ENCODE measurements at regions not wholly inside any gene's neighbourhood (a gene's known extent, or its start where the extent isn't known, plus 50 kb on each side); places are given as distances from the start of the nearest gene placed in this dataset.

DNA sequence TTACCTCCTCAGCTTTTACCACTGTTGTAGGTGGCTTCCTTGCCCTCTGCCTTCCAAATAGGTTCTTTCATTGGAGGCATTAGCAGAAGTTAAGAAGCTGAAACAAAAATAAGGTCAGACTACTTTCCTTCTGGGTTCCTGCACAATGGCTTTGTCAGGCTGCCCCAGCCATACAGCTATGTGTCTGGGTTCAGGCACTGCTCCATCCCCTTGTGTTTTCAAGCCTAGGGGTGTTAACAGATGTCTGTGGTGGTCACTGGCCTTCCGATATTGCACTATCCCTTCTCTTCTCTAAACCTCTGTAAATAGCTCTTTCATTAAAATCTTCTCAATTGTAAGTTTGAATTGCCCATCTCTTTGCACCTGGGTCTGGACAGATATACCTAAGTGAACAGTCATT lies 728.9 kb downstream of the SLC16A7 start:
- Histone ChIP-seq H3K4me1 (ENCODE audit: insufficient read depth, low read length) (no peaks in the 10 kb centered on the region), H3K36me3 (ENCODE audit: insufficient read depth, low read length) (no peaks in the 10 kb centered on the region), H3K9me3 (ENCODE audit: control insufficient read depth, insufficient read depth, low read length) (no peaks in the 10 kb centered on the region), H3K9ac (ENCODE audit: low read depth, low read length) (no peak overlapping the region)

DNA sequence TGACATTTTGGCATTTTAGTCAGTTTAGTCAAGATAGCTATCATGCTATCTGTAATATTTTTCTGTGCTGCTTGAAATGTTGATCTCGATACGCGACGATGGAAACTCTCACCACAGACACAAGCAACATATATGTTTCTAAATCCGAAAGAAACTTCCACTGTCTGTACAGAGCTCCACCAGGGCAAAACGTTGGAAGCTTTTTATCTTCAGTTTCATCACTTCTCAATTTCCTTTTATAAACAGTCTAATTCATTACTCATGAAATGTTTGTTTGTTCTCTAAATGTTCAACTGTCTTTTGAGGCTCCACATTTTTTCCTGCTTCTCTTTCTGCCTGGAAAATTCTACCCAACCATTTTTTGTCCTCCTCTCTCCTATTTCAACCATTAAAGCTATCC lies 737.6 kb downstream of the SLC16A7 start:
- Histone ChIP-seq H3K9me3 (ENCODE audit: control insufficient read depth, insufficient read depth, low read length) (no peaks in the 10 kb centered on the region; the same call in 1 of the 2 replicates), H3K9ac (ENCODE audit: low read depth, low read length) (no peak overlapping the region), H3K36me3 (ENCODE audit: insufficient read depth, low read length) (no peaks in the 10 kb centered on the region), H3K4me1 (ENCODE audit: insufficient read depth, low read length) (no peaks in the 10 kb centered on the region)

DNA sequence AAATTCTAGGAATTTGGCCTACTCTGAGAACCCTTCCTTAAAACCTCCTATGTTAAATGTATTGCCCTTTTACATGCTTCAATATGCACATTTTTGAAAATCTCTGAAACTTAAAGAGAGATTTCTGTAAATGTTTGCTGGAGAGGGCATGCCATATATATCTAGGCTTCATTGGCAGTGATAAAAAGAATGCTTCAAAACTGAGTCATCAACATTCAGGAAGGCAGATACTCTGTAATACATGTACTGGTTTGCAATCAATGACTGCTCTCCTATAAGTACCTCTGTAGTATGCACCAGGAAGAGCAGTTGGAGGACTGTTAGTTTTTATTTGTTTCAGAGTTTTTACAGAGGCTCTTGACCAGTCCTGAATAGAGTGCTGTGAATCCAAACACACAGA lies 739.9 kb downstream of the SLC16A7 start:
- Histone ChIP-seq H3K9me3 (ENCODE audit: control insufficient read depth, insufficient read depth, low read length) (no peaks in the 10 kb centered on the region; the same call in 1 of the 2 replicates), H3K9ac (ENCODE audit: low read depth, low read length) (no peak overlapping the region), H3K4me1 (ENCODE audit: insufficient read depth, low read length) (no peaks in the 10 kb centered on the region), H3K36me3 (ENCODE audit: insufficient read depth, low read length) (no peaks in the 10 kb centered on the region)

DNA sequence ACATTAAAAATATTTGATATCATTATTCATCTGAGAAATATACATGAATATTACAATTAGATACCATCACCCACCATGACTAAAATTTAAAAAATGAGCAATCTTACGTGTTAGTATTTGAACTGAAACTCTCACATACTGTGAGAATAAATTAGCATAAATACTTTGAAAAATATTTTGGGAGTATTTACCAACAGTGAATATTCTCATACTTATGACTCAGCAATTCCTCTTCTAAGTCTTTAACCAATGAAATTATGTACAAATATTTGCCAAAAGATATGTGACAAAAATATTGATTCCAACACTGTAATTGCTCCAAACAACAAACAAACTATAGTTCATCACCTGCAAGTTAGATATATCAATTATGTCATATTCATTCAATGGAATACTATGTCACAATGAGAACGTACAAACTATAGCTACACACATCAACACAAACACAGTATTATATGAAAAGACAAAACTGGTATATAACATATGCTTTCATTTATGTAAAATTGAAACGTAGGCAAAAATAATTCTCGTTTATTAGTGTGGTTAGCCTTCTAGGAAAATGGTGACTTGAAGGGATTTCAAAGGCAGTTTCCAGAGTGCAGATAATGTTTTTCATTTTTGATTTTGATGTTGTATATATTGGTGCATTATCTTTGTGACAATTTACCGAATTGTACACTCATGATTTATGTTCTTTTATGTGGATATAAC lies 742.2 kb downstream of the SLC16A7 start:
- H3K4me1 ChIP-seq (ENCODE audit: insufficient read depth, low read length), result no peaks in the 10 kb centered on the region
- no peak overlapping the region for H3K9ac ChIP-seq (ENCODE audit: low read depth, low read length)
- H3K36me3 ChIP-seq (ENCODE audit: insufficient read depth, low read length), result no peaks in the 10 kb centered on the region
- H3K9me3 ChIP-seq (ENCODE audit: control insufficient read depth, insufficient read depth, low read length), result no peaks in the 10 kb centered on the region; the same call in 1 of the 2 replicates

DNA sequence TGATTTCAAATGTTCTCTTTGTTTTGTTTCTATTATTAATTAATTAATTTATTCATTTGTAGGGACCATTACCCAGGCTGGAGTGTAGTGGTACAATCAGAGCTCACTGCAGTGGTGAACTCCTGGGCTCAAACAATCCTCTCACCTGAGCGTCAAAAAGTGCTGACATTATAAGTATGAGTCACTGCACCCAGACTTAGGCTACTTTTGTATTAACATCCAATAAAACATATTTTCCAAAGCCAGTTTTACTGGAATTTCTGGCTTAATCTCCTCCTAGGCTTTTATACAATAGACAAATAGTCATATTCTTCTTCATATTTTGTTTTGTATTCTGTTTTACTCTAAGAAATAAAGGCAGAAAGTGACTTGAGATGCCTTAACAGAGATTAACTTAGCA lies 749.6 kb downstream of the SLC16A7 start:
- Histone ChIP-seq H3K9ac (ENCODE audit: low read depth, low read length) (no peak overlapping the region), H3K36me3 (ENCODE audit: insufficient read depth, low read length) (no peaks in the 10 kb centered on the region), H3K4me1 (ENCODE audit: insufficient read depth, low read length) (no peaks in the 10 kb centered on the region), H3K9me3 (ENCODE audit: control insufficient read depth, insufficient read depth, low read length) (no peaks in the 10 kb centered on the region)

DNA sequence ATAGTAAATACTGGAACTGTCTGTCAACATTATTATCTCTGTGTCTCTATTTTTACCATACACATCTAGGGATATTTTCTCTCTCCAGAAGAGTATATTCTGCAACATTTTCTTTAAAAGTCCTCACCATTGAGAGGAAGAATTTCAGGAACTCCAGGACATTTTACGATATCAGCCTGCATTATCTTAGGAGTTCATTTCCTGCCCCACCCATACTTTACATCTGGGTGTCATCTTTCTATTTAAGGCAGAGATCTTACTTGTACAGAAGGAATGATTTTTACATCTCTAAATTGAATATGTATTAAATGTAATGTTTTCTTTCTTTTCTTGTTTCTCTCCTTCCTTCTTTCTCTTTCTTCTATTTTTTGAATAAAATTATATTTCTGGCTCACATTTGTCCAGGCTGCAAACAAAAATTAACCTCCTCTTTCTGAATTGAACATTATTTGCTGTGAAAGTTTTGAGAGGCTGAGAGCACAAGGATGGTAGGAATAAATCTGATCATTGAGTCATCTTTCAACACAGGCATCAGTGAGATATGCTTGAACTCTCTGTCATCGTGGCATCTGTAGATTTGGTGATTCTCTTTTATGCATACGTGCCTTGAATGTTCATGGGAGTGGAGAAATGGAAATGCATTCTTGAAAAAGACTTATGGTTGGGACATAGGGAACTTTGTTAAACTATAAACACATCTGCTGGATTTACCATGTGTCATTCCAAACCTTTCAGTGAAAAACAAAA lies 753.6 kb downstream of the SLC16A7 start:
- no peaks in the 10 kb centered on the region for H3K9me3 ChIP-seq (ENCODE audit: control insufficient read depth, insufficient read depth, low read length)
- H3K36me3 ChIP-seq (ENCODE audit: insufficient read depth, low read length), result no peaks in the 10 kb centered on the region
- no peaks in the 10 kb centered on the region for H3K4me1 ChIP-seq (ENCODE audit: insufficient read depth, low read length)
- H3K9ac ChIP-seq (ENCODE audit: low read depth, low read length), result no peak overlapping the region

DNA sequence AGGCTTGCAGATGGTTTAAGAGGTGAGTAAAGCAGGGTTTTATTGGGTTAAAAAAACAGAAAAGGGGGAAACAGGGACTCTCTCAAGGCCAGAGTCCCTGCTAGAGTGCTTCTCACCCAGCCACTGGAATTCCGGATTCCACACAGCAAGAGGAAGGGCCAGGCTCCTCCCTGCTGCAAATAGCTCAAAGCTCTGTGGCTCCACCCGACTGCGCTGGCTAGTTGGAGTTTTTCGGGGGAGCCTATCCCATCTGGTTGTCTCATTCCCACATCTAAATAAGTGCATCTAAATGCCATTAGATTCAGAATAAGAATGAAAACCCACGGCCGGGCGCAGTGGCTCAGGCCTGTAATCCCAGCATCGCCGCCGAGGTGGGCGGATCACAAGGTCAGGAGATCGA lies 791.5 kb downstream of the SLC16A7 start:
- Histone ChIP-seq H3K9ac (ENCODE audit: low read depth, low read length) (no peak overlapping the region), H3K4me1 (ENCODE audit: insufficient read depth, low read length) (no peaks in the 10 kb centered on the region), H3K36me3 (ENCODE audit: insufficient read depth, low read length) (no peaks in the 10 kb centered on the region), H3K9me3 (ENCODE audit: control insufficient read depth, insufficient read depth, low read length) (no peaks in the 10 kb centered on the region)

DNA sequence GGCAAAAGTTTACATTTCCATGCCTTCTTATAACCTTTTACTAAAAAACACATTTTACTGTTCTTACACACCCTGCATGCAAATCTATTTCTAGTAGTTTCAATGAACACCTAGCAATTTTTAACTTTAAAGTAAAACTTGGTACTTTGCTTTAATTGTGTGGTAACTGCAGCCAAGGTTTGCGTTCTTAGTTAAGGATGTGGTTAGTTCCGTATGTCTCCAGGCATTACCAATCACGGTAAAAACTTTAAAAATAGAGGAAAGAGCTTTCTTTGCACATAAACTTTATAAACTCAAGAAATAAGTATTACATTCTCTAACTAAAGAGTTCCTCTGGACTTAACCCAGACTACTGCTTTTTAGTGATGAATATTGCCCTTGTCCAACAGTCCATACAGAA lies 795.2 kb downstream of the SLC16A7 start:
- H3K9me3 ChIP-seq (ENCODE audit: control insufficient read depth, insufficient read depth, low read length), result no peaks in the 10 kb centered on the region
- H3K9ac ChIP-seq (ENCODE audit: low read depth, low read length), result no peak overlapping the region
- H3K36me3 ChIP-seq (ENCODE audit: insufficient read depth, low read length), result no peaks in the 10 kb centered on the region
- H3K4me1 ChIP-seq (ENCODE audit: insufficient read depth, low read length), result no peaks in the 10 kb centered on the region

DNA sequence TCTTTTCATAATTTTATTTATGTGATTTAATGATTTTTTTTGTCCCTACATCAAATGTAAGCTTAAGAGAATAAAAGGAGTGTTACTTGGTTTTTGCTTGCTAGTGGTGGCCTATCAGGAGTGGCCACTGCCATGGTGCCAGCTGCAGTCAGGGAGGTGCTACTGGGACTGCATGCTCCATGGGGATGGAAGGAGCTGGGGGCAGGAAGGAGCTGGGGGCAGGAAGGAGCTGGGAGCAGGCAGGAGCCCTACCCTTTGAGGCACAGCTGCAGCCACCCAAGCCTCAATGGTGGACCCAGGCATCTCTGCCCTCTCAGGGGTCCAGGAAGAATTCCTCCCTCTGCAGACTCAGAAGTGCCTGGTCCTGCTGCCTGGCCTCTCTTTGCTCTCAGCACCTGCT lies 796.0 kb downstream of the SLC16A7 start:
- Histone ChIP-seq H3K4me1 (ENCODE audit: insufficient read depth, low read length) (no peaks in the 10 kb centered on the region), H3K9me3 (ENCODE audit: control insufficient read depth, insufficient read depth, low read length) (no peaks in the 10 kb centered on the region), H3K9ac (ENCODE audit: low read depth, low read length) (no peak overlapping the region), H3K36me3 (ENCODE audit: insufficient read depth, low read length) (no peaks in the 10 kb centered on the region)

DNA sequence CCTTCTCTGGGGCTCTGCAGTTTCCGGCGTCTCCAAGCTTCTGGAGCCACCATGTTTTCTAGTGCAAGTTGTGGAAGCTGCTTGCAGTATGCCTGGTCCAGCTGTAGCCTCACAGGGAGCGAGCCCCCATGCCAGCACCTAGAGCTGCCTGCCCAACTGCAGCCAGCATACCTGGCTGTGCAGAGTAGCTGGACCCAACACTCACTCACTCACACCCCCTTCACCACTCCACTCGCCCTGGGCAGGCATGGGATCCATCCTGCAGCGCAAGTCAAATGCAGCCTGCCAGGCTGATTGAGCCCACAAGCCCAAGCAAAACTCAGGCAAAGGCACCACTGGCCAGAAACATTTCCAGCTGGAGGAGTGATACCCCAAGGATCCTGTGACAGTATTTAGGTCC lies 797.3 kb downstream of the SLC16A7 start:
- H3K4me1 ChIP-seq (ENCODE audit: insufficient read depth, low read length), result no peaks in the 10 kb centered on the region
- no peak overlapping the region for H3K9ac ChIP-seq (ENCODE audit: low read depth, low read length)
- no peaks in the 10 kb centered on the region for H3K9me3 ChIP-seq (ENCODE audit: control insufficient read depth, insufficient read depth, low read length)
- H3K36me3 ChIP-seq (ENCODE audit: insufficient read depth, low read length), result no peaks in the 10 kb centered on the region

DNA sequence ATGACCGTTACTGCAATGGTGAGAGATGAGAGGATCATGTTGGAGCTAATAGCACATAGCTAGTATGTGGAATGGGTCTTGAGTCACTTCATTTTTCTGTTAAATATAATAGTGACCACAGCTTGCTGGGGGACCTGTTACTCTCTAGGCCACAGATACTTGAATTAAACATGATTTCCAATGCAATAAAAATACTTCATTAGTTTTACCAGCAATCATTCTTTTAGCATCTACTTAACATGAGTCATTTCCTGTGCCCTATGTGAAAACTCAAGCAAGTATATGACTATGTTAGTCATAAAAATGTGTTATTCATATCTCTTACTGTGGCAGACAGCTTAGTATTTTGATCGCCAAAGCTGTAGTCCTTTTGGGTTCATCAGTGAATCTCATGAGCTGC lies 798.8 kb downstream of the SLC16A7 start:
- Histone ChIP-seq H3K36me3 (ENCODE audit: insufficient read depth, low read length) (no peaks in the 10 kb centered on the region), H3K9ac (ENCODE audit: low read depth, low read length) (no peak overlapping the region), H3K9me3 (ENCODE audit: control insufficient read depth, insufficient read depth, low read length) (no peaks in the 10 kb centered on the region), H3K4me1 (ENCODE audit: insufficient read depth, low read length) (no peaks in the 10 kb centered on the region)

DNA sequence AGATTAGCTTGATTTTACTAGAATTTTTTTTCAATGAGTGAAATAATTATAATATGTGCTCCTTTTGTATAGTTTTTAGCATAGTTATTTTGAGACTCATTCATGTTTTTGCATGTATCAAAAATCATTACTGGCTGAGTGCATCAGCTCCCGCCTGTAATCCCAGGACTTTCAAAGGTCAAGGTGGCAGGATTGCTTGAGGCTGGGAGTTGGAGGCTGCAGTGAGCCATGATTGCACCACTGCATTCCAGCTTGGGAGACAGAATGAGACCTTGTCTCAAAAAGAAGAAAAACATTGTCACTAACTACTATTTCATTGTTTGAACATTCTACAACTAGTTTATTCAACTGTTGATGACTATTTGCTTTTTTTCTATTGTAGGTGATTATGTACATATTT lies 802.7 kb downstream of the SLC16A7 start:
- Histone ChIP-seq H3K9ac (ENCODE audit: low read depth, low read length) (no peak overlapping the region), H3K36me3 (ENCODE audit: insufficient read depth, low read length) (no peaks in the 10 kb centered on the region), H3K9me3 (ENCODE audit: control insufficient read depth, insufficient read depth, low read length) (no peaks in the 10 kb centered on the region), H3K4me1 (ENCODE audit: insufficient read depth, low read length) (no peaks in the 10 kb centered on the region)

DNA sequence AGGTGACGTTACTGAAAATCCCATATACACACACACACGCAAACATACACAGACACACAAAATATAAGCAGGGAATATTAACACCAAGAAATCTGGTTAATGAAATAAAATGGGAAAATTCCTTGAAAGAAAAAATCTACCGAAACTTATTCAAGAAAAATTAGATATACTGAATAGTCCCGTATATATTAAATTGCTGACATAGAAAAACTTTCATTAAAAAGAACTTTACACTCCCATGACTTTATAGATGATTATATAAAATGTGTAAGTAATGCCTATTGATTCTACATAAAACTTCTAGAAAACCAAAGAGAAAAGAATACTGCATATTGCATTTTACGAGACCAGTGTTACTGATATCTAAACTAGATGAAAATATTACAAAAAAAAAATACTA lies 803.2 kb downstream of the SLC16A7 start:
- H3K9ac ChIP-seq (ENCODE audit: low read depth, low read length), result no peak overlapping the region
- H3K4me1 ChIP-seq (ENCODE audit: insufficient read depth, low read length), result no peaks in the 10 kb centered on the region
- no peaks in the 10 kb centered on the region for H3K36me3 ChIP-seq (ENCODE audit: insufficient read depth, low read length)
- H3K9me3 ChIP-seq (ENCODE audit: control insufficient read depth, insufficient read depth, low read length), result no peaks in the 10 kb centered on the region

DNA sequence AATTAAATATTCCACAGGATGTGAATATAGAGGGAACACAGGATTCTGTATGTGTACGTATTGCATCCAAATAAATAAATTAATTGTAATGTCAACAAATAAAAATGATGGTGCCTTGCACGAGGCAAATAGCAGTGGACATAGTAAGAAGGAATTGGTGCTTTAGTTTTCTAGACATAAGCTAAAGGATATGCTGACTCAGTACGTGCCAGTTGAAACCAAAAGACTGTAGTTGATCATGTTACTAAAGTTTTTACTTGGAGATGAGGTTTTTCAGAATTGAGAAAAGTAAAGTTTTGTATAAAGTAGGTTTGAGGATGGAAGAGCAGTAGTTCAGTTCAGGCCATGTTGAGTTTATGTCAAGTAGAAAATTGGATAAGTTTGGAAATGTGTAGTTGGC lies 807.2 kb downstream of the SLC16A7 start:
- Histone ChIP-seq H3K4me1 (ENCODE audit: insufficient read depth, low read length) (no peaks in the 10 kb centered on the region), H3K36me3 (ENCODE audit: insufficient read depth, low read length) (no peaks in the 10 kb centered on the region), H3K9me3 (ENCODE audit: control insufficient read depth, insufficient read depth, low read length) (no peaks in the 10 kb centered on the region), H3K9ac (ENCODE audit: low read depth, low read length) (no peak overlapping the region)

DNA sequence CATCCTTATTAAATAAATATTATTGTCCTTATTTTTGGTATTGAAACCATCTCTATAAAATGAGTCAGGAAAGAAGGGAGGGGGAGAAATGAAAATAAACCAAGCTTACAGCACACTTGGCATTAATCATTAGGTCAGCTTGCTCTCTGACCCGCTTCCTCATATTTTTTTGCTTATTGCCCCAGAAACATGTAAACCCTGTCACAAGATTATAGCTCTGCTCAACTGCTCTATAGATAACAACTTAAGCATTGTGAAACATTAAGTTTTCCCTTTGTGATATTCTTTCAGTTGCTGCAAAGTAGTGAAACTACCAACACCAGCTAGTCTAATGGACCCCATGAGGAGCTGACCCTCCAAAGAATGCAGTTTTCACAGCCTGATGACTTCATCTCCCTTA lies 819.5 kb downstream of the SLC16A7 start:
- Histone ChIP-seq H3K36me3 (ENCODE audit: insufficient read depth, low read length) (no peaks in the 10 kb centered on the region), H3K4me1 (ENCODE audit: insufficient read depth, low read length) (no peaks in the 10 kb centered on the region), H3K9me3 (ENCODE audit: control insufficient read depth, insufficient read depth, low read length) (no peaks in the 10 kb centered on the region; the same call in 1 of the 2 replicates), H3K9ac (ENCODE audit: low read depth, low read length) (no peak overlapping the region)

Measured in ES-I3 (cell line).